ENCODE measurements at regions not wholly inside any gene's neighbourhood (a gene's known extent, or its start where the extent isn't known, plus 50 kb on each side); places are given as distances from the start of the nearest gene placed in this dataset.

GRCh38 chr5:74072646-74073045, 446.6 kb downstream of the ARHGEF28 start:
- no peak for DNase-seq

- no peak for DNase-seq
Measured at GRCh38 chr5:74070766-74071165, 444.8 kb downstream of the ARHGEF28 start.

GRCh38 chr5:74069741-74070140, 443.7 kb downstream of the ARHGEF28 start:
- DNase-seq, result no peak

GRCh38 chr5:74067748-74068541, 441.9 kb downstream of the ARHGEF28 start:
- DNase-seq, result no peak

GRCh38 chr5:74064911-74065310, 438.9 kb downstream of the ARHGEF28 start:
- DNase-seq, result no peak

GRCh38 chr5:74064225-74064624, 438.2 kb downstream of the ARHGEF28 start:
- DNase-seq, result no peak

GRCh38 chr5:74063821-74064220, 437.8 kb downstream of the ARHGEF28 start:
- DNase-seq, result no peak

- no peak for DNase-seq
Measured at GRCh38 chr5:74063346-74063745, 437.4 kb downstream of the ARHGEF28 start.

GRCh38 chr5:74061292-74061691, 435.3 kb downstream of the ARHGEF28 start:
- DNase-seq, result no peak

- DNase-seq, result no peak
Measured at GRCh38 chr5:74059706-74060105, 433.7 kb downstream of the ARHGEF28 start.

GRCh38 chr5:74056789-74057164, 430.8 kb downstream of the ARHGEF28 start:
- no peak for DNase-seq

GRCh38 chr5:74056107-74056788, 430.3 kb downstream of the ARHGEF28 start:
- DNase-seq, result no peak

GRCh38 chr5:74055486-74056106, 429.6 kb downstream of the ARHGEF28 start:
- DNase-seq, result no peak

GRCh38 chr5:74054641-74055421, 428.8 kb downstream of the ARHGEF28 start:
- DNase-seq, result no peak

- DNase-seq, result no peak
Measured at GRCh38 chr5:74054139-74054538, 428.1 kb downstream of the ARHGEF28 start.

GRCh38 chr5:74052441-74053221, 426.6 kb downstream of the ARHGEF28 start:
- DNase-seq, result no peak

- DNase-seq, result no peak
Measured at GRCh38 chr5:74051076-74051475, 425.1 kb downstream of the ARHGEF28 start.

GRCh38 chr5:74044936-74045335, 418.9 kb downstream of the ARHGEF28 start:
- no peak for DNase-seq

GRCh38 chr5:74042959-74043358, 417.0 kb downstream of the ARHGEF28 start:
- no peak for DNase-seq

GRCh38 chr5:74042559-74042958, 416.6 kb downstream of the ARHGEF28 start:
- no peak for DNase-seq

- DNase-seq, result no peak
Measured at GRCh38 chr5:74041913-74042312, 415.9 kb downstream of the ARHGEF28 start.

GRCh38 chr5:74040811-74041491, 415.0 kb downstream of the ARHGEF28 start:
- DNase-seq, result no peak
